IPS-NIHi11 (cell line): ENCODE measurements at regions not wholly inside any gene's neighbourhood (a gene's known extent, or its start where the extent isn't known, plus 50 kb on each side); places are given as distances from the start of the nearest gene placed in this dataset.

ENCODE experiments used
- DNase-seq: peaks from one replicate; pipeline ENCODE4 v3.0.0; 2012; ENCODE audit warnings: mixed read lengths, low spot score

DNA sequence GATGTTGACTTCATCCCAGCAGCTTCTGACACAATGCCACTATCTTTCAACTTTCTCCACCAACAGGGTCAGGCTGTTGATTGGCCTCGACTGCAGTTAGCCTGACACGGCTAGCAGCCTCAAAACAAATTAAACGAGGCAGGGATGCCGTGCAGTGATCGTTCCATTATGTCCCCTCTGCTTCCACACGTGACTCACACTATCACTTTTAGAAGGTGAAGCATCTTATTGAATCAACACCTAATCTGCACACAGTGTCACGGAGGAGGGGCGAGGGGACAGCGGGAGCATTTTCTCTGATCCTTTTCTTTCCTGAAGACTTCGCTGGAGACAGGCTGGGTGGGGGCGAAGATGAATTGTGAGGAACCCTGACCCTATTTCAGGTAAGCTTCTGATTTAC, 241.9 kb upstream of the ZNF507 start:
- DNase-seq: no peak

DNA sequence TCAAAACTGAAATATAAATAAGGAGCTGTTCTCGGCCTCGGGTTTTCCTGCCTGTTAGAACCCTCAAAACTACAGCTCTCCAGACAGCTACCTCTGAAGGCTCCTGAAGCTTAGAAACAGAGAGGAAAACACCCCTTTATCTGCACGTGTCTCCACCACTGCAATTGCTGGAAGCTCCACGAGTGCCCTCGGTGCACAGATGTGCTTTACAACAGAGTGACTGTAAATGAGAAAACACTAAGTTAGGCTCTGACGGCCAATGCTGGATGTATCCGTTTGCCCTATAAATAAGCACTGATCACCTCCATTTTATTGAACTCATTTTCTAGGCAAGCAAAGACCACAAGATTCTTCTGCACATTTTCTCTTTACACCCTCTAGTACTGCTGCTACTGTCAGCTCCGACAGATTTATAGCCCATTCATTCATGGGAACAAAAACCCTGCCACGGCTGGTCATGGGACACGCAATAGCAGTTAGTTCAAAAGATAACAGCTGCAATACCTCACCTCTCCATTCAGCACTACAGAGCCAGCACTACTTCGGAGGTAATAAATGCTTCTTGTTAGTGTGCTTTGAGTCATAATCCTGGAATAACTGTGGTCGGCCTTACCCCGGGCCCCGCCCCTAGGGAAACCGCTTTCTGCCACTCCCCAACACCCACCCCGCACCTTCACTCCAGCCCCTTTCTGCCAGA, 241.1 kb upstream of the ZNF507 start:
- no peak for DNase-seq

DNA sequence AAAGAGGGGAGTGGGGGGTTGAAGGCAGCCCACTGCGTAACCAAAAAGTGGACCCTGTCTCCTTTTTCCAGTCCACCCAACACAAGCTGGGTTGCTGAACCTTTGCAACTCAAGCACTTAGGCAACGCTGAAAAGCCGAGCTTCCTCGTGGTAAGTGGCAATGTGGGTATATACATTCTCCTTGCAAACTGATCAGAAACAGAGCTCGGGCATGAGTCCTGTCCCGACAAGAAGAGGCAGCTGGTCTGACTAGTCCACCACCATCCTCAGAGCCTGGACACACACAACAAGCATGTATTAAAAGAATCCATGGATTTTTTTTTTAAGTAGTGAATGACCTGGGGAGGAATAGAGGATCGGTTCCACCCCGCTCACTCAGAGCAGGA, 240.6 kb upstream of the ZNF507 start:
- DNase-seq: no peak

DNA sequence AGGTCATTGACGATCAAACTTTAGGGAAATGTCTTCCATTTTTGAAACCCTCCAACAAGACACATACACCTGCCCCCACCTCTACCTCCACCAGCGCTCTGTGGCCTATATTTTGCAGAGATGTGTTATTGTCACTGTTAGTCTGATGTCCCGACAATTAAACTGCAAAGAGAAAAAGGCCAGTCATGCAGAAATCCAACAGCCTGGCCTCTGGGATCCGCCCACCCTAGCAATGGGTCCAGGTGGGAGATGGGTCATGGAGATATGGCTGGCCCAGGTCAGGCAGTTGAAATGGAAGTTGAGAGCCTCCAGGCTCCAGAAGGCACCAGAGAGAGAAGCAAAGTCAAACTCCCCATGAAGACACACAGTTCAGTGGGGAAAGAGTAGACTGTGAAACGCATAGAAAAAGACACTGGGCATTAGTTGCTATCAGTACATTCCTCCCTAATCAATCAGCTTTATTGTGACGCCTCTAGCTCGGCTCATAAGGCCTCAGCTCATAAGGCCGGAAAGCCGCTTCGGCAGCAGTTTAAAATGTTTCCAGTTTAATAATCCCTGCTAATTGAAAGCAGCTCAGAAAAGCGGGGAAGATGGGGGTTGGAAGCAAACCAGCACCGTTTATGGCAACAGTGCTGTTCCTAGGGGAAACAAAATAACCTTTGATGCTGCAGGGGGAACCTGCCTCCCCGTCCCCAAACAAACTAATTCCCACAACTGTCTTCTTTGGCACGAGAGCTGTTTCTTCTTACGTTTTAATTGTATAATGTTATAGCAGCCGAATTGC, 239.7 kb upstream of the ZNF507 start:
- DNase-seq: no peak

DNA sequence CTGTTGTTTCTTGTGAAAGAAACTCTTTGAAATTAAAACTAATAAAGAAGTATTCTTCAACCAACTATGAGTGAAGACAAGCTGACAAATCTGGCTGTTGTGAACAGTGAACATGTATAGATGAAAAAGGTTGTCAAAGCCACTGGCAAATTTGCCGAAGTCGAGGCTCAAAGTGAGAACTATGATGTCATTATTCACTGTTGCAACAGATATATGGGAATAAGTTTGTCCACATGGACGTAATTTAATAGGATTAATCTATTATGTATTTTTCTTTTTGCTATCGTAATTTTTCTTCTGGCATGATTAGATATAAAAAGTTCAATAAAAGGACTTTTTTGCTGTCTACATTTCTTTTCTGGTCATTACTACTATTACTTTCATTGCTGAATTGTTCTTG, 223.2 kb upstream of the ZNF507 start:
- no peak for DNase-seq

DNA sequence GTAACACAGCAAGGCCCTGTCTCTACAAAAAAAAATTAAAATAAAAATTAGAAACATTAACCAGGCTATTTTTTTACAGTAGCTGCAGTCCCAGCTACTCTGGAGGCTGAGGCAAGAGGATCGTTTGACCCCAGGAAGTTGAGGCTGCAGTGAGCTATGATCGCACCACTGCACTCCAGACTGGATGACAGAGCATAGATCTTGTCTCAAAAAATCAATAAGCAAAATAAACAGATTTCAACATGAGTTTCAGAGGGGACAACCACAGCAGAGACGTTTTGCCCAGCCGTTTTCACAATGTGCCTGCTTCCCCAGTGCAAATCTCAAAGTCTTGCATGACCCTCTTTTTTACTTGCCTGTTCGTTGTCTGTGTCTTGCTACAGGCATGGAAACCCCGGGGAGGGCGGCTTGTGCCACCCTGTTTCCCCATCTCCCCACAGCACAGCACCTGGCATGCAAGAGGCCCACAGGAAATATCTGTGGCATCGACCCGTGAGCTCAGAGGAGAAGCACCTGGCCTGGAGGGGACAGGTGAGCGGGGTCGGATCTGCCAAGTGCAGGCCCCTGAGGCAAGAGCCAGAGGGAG, 222.0 kb upstream of the ZNF507 start:
- no peak for DNase-seq

DNA sequence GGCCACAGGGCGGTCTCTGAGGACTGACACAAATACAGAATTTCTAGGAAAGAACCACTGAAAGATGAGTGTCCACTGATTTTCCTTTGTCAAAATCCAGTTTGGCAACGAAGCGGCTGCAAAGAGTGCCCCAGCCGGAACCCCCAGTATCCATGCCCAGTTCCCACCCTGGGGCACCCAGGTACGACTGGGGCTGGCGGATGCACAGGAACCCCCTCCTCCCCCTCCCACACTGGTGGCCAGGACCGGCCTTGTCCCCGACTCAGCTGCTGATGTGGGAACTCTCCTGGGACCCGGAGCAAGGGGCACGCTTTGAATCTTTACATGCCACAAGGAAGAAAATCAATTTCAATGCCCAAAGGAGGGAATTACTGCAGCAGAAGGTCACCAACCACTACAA, 220.8 kb upstream of the ZNF507 start:
- DNase-seq: no peak

DNA sequence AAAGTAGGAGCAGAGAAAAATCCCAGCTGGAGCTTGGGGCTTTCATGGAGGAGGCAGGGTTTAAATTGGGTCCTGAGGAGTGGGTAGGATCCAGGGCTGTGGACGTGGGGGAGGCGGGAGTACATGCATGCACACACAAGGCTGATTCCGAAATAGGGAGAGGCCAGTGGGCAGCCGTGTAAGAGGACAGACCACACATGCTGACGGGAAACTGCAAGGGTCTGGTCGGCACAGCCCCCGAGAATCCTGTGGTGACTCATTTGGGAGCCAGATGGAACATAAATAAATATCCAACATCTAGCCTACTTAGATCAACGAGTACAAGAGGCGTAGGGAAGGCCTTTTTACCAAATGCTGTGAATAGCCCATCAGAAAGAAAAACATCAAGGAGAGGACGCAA, 216.3 kb upstream of the ZNF507 start:
- DNase-seq: no peak

DNA sequence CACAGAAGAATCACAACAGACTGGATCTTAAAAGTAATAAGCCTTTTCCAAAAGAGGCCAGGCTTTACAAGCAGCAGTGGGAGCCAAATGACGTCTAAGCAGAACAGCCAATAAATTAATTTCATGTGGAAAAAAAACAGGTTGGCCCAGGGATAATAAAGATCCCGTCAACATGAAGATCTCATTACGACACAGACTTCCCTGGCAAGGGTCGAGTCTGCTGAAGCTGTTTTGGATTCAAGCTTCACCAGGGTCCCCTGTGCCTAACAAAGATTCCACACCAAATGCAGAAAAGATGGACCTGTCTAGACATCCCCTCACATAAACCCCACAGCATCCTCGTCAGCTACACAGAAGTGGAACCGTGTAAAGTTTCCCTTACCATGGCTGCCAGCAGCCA, 215.1 kb upstream of the ZNF507 start:
- DNase-seq: no peak

DNA sequence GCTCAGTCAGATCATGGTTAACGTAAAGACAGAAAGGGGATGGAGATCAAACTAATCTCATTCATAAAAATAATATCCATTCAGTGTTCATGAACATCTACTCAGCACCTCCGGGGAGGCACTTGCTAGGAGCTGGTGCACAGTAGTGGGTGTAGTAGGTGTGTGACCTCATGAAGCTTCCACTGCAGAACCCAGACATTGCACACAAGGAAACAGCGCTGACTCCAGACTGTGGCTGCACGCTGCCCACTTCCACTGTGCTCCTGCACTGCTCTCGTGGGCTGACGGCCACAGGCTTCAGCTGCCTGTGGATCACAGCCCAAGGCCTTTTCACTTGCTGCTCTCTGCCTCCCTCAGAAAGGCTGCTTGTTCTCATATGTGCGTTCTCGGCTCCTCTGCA, 214.4 kb upstream of the ZNF507 start:
- DNase-seq: no peak

DNA sequence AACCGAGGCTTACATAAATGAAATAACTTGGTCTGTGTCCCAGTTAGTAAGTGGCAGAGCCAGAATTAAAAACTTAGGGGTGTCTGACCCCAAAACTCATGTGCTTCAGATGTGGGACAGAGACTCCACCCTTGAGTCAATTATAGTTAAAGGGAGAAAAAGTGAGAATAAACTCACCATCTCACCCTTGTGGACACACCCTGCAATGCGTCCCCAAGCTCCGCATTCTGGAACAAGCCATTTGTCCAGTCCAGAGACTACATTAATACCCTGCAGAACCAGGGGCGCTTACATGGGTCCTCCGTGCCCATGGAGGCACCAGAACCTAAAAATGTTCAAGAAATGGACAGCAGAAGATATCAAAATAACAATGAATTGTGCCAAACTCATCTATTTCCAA, 207.0 kb upstream of the ZNF507 start:
- no peak for DNase-seq

DNA sequence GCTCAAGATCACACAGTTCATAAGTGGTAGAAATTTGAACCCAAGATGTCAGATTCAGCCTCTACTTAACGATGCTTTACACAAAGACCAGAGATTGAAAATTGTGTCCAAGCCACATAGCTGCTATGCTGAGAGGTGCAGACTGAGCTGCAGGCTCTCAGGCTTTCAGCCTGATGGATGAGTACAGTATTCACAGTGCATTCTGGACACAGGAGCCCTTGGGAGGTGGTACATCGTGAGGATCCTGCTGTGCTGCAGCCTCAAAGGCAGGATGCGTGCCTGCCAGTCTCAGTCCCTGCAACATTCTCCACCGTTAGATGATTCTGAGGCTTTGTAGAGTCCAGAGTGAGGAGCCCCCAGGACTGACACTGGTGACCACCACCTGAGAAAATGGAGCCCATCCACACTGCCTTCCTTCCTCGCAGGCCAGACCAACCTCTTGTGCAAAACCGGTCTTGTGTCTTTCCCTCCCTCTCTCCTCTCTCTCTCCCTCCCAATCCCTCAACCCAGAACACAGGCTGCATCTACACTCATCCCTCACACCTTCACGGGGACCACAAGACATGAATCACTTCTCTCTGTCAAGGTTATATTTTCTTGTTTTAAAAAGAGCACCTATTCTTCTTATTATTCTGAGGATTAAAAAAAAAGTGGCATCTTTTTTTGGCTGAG, 203.4 kb upstream of the ZNF507 start:
- DNase-seq: no peak

DNA sequence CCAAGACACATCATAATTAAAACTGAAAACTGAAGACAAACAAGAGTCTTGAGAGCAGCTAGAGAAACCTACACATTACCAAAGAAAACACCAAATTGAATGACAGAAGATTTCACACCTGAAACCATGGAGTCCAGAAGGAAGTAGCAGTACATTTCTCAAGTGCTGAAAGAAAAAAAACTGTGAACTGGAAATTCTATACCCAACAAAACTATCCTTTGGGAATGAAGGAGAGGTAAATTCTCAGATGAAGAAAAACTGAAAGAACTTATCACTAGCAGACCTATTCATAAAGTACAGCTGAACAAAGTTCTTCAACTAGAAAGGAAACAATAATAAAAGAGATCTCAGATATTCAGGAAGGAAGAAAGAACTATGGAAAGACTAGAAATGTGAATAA, 198.7 kb upstream of the ZNF507 start:
- no peak for DNase-seq

DNA sequence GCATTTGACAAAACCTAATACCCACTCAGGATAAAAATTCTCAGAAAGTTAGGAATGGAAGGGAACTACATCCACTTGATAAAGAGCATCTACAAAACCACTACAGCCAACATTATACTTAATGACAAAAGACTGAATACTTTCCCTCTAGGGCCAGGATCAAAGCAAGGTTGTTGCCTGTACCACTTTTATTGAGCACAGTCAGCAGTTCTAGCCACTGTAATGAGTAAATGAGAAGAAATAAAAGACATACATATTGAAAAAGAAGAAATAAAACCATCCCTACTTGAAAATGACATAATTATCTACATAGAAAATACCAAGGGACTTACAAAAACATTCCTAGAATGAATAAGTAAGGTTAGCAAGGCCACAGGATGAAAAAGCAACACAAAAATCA, 194.8 kb upstream of the ZNF507 start:
- no peak for DNase-seq

DNA sequence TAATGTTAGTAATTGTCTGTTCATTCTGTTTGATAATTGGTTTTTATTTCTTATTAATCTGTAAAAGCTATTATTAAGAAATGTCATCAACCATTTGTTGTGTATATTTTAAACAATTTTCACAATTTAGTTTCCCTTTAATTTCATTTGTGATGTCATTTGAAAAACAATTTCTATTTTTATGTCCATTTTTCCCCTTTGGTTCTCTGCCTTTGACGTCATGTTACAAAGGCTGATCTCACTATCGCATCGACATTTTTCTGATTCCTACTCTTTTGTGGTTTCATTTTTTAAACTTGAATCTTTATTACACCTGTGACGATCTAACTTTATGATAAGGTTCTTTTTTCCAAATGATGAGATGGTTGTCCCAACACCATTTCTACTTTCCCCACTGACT, 191.0 kb upstream of the ZNF507 start:
- no peak for DNase-seq

DNA sequence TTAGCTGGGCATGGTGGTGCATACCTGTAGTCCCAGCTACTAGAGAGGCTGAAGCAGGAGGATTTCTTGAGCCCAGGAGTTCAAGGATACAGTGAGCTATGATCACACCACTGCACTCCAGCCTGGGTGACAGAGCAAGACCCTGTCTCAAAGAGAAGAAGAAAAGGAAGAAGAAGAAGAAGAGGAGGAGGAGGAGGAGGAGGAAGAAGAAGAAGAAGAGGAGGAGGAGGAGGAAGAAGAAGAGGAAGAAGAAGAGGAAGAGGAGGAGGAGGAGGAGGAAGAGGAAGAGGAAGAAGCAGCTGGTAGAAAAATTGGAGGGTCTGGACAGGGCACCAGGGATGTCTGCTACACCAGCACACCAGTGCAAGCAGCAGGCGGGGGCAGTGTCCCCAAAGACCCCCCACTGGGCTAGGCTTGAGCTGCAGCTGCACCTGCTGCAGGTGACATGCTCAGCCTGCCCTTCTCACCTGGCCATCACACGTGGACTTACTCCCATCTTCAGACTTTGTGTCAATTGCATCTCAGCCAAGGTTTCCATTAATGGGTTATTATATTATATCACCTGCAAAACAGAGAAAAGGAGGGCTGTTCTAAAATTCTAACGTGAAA, 180.9 kb upstream of the ZNF507 start:
- no peak for DNase-seq

DNA sequence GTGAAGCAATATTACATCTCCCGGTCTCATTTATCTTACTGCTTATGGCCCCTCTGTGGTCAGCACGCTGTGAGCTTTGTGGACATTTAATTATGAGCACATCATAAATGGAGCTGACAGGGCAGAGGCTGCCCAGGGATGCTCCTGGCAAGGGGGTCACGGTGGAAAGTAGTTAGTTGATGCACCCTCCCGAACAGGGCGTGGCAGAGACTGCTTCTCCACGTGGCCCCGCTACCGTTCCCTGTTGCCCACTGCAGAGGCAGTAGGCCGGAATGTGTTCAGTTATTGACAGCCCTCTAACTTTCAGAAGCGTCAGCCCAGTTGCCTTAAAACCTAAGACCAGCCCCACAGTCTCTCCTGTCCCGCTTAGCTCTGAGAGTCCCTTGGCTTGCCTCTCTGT, 180.3 kb upstream of the ZNF507 start:
- no peak for DNase-seq

DNA sequence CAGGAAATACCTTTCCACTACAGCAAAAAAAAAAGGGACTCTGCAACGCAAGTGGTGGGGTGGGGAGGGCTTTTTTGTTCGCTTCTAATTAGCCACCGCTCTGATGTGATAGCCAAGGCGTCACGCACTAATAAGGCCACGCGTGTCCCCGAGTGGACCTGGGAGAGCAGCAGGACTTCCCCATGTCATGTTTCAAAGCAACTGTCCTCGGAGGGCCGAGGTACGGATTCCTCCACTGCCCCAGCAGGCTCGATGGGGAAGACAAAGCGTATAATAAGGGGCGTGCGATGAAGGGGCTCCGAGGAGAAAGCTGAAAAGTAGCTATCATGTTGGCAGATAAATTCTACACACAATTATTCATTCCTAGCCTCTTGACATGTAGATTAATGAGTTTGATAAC, 179.7 kb upstream of the ZNF507 start:
- no peak for DNase-seq

DNA sequence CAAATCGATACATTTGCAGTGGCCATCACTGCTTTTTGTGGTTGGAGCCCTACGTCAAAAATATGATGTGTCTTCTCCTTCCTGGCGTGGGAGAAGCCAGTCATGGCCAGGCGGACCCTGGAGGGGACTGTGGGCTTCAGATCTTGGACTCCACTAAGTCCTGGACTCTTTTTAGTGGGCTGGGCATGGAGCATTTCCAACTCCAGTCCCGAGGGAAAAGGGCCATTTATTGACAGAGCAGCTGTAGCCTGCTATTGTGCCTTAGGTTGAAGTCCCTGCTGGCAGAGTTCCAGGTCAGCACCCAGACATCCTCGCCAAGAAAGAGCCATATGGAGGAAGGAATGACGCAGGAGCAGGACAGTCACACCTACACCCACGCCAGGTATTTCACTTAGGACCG, 179.2 kb upstream of the ZNF507 start:
- no peak for DNase-seq

DNA sequence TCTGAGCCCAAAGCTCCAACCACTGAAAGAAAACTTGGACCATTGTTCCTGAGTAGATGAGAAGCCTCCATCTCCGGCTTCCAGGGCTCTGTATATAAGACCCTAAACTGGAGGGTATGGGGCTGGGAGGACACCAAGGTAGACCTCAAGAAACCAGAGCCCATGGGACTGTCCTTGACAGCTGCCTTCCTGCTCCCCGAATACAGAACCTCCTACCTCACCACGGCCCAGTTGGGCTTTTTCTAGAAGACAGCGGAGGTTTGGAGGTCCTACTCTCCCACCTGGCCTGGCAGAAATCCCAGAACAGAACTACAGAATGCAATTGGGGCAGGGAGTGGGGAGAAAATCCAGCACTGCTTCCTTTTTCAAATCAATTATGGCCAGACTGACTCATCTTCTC, 177.3 kb upstream of the ZNF507 start:
- no peak for DNase-seq

DNA sequence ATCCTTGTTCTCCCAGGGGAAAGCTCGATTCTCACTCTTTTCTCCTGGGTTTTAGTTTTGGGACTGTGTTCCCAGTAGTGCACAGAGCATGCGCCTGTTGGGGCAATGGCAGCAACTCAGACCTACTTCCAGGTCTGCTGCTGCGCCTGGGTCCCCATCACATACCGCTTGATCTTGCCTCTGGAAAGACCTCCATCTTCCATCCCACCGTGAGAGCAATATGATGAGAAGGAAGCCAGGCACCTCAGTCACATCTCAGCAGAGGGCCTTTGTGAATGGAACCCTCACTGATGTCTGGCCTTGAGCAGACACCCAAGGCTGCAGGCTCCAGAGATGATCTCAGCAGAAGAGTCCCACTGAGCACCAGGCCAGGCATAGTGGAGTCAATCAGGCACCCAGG, 176.8 kb upstream of the ZNF507 start:
- DNase-seq: no peak

DNA sequence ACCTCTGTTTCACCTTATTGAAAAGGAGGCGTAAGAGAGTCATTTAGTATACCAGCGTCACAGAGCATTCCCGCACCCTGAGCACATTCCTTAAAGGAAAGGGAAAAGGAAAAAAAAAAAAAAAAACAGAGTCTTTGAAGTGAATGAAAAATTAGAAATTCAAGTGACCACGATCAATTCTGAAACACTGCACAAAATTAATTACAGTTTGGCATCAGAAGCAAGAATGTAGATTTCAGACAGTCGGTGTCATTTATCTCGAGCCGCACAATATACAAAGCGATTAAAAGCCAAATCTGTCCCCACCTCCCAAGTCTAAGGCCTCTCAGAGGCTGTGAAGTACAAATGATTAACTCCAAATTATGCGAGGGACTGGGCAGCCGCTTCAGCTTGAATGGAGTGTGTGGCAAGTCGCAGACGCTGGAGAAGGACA, 173.7 kb upstream of the ZNF507 start:
- DNase-seq: no peak
